Right renal cortex interstitium (tissue), 3 donors: ENCODE measurements at regions not wholly inside any gene's neighbourhood (a gene's known extent, or its start where the extent isn't known, plus 50 kb on each side); places are given as distances from the start of the nearest gene placed in this dataset.

Experiments
- DNase-seq, 3 donors: peaks; one replicate each; pipeline ENCODE4 v3.0.0-alpha.2; 2013; ENCODE audit warnings: low read depth in 3 of 3, low spot score in 2 of 3

DNA sequence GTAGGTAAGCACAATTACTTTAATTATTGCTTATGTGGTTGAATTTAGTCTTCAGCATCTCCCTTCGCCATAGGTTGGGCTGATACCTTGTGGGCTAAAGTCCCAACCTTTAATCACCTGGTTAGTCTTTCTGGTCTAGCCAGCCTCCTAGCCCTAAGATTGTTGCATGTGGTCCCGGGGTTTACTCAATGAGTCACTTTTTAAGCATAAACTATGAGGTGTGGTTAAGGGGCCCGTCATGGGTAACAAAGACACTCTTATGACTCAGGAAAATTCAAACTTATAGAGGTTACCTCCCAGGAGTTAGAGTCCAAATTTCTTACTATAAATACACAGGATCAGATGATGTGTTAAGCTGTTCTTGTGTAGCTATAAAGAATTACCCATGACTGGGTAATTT lies 841.6 kb downstream of the TRIB2 start:
- DNase-seq = no peak

DNA sequence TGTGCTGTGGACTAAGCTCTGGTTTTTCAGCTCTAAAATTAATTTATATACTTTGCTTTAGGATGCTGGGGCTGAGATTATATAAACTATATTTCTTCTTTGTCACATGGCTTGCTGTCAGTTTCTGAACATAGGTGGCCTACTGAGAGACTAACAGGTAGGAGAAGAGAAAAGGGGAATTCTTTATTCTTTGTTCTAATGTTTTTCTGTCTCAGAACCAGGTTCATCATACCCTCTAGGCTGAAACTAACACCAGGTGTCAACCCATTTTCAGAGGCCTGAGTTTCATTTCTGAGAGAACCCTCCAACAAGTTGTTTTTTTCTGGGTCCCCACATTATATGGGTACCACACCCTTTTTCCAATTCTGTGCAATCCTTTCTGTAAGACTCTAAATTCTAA lies 843.6 kb downstream of the TRIB2 start:
- no peak for DNase-seq

DNA sequence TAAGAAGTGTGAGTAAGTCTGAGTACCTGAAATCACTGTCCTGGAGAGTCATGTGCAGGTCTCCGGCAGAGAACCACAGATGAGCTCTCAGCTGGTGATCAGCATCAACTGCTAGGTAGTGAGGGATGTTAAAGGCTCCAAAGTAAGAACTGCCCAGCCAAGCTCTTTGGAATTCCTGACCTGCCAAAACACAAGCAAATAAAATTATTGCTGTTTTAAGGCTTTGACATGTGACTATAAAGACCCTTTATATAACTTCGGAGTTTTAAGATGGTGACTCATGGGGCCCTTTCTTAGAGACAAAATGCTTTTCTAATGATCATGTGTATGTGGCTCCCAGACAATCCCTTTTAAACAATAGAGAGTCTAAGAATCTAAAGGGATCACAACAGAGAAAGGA lies 855.7 kb downstream of the TRIB2 start:
- no peak for DNase-seq

DNA sequence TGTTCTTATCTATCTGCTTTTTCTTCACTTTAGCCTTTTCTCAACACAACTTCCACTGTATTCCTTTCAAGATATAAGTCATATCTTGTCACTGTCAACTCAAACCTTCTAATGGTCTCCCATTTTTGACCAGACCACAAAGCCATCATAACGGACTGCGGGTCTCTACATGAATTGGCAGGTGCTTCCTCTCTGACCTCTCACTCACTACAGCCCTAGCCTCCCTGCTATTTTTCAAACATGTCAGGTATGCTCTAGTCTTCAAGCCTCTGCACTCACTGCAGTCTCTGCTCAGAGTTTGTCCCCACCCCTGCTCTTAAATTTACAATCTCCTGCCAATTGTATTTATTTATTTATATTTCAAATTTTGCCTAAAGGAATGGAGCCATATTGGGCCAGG lies 858.1 kb downstream of the TRIB2 start:
- no peak for DNase-seq

DNA sequence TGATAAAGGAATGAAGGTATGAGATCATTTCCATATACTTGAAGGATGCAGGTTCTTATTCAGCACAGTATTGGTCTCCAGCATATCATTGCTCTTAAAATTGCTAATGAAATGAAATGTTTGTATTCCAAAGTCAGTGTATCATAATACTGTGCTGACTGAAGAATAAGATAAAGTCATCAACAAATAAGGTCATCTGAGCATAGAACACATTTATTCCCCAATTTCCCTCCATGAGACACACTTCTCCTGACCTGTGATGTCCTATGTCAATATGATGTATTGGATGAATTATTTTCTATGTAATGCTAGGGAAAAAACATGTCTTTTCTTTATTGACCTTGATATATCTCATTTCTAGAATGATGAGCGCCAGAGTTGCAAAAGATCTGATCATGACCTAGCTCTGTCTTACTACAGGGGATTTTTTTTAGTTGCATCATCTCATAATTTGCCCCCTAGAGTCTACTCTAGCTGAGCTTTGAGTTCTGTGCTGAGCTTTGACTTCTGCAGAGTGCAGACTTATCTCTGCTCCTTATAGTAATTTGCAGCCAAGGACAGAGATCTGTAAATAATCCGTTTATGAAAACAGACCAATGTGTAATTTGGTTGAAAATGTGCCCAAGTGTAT lies 859.8 kb downstream of the TRIB2 start:
- no peak for DNase-seq

DNA sequence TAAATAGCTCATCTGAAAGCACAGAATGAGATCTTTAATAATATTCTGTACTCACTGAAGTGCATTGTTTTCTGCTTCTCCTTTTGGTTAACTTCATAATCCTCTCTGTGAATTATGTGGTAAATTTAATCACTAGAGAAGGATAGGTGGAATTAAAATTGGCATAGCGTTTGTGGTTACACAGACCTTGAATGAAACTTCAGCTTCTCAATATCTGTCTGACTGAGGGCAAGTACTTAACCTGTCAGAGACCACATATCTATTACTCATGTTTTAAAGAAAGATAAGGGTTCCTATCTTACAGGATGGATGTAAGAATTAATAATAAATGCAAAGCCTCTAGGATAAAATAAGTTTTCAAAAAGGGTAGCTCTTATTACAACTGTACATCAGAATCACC lies 861.8 kb downstream of the TRIB2 start:
- no peak for DNase-seq

DNA sequence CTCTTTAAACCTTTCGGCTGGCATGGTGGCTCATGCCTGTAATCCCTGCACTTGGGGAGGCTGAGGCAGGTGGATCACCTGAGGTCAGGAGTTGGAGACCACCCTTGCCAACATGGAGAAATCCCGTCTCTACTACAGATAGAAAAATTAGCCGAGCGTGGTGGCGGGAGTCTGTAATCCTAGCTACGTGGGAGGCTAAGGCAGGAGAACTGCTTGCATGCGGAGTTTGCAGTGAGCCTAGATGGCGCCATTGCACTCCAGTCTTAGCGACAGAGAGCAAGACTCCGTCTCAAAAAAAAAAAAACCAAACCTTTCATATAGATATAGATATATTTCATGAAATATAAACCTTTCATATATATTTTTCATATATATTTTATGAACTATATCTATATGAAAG lies 864.7 kb downstream of the TRIB2 start:
- no peak for DNase-seq

DNA sequence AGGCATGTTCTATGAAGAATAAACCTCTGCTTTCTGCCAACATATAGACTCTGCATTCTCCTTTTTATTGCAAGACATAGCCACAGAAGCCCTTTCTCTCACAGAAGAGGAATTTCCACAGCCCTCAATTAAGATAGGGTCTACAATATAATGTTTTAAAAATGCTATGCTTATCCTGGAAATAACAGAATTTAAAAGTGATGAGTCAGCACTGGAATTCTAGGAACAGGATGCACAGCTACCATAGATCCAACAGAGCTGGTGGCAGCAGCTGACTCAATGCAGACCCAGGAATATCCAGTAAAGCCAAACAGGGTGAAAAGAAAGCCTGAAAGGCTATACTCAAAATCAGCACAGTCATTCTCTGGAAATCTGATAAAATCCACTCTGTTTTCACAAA lies 866.9 kb downstream of the TRIB2 start:
- DNase-seq = no peak

DNA sequence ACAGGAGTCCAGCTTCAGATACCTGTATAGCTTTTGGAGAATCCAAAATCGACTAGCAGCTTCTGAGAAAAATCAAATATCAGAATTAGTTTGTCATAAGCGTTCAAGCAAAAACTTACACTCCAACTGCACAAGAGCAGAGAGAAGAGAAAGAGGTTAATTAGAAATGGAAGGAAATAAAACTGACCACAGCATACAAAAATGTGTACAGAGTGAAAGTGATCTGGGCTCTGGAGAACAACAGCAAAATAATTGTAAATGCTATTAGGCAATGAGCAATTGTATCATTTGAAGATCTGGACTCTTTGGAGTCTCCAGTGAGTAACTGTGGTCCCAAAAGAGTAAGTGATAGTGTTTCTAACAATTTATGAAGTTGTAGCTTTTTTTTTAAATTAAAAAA lies 867.3 kb downstream of the TRIB2 start:
- no peak for DNase-seq

DNA sequence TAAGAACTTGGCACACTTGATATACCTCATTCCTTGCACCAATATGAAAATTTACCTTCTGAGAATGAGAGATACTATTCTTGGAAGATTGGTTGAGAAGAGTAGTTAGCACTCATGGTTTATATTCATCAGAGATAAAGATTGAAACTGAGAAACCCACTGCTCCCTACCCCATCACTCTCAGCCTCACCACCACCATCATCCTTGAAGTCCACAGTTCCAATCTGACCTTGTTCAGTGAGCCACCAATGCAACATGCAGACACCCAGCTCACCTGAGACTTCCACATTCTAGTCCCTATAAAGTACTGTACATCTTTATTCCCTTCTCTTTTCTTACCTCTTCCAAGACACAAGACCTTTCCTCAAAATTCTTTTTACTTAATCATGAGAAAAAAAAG lies 869.0 kb downstream of the TRIB2 start:
- no peak for DNase-seq

DNA sequence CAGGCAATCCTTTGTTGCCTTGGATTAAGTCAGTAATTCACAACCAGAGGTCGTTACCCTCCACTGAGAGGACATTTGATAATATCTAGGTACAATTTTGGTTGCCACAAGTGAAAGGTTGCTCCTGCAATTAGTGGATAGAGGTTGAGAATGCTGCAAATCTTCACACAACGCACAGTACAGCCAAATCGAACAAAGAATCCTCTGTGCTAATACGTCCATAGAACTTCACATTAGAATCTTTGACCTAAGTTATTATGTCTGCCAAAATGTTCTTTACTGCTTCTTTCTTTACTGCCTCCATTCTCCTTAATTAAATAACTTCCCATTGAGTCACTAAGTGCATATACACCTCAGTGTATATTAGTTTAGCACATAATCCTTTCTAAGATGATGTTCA lies 879.5 kb downstream of the TRIB2 start:
- DNase-seq = no peak

DNA sequence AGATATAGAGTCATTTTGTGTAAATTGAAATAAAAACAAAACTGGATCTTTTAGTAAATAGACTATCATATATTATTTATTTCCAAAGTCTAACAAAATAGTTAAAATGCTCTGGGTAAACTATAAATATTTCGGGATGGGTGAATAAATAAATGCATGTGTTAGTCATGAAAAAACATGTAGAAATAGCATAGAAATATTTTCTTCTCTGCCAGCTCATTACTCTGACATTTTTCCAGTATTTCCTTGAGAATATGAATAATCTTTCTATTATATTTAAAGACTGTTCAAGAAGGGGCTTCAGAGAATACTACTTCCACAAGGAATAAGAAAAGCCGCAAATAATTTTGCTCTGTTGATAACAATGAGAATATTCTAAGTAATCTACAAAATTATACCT lies 880.4 kb downstream of the TRIB2 start:
- DNase-seq = no peak

DNA sequence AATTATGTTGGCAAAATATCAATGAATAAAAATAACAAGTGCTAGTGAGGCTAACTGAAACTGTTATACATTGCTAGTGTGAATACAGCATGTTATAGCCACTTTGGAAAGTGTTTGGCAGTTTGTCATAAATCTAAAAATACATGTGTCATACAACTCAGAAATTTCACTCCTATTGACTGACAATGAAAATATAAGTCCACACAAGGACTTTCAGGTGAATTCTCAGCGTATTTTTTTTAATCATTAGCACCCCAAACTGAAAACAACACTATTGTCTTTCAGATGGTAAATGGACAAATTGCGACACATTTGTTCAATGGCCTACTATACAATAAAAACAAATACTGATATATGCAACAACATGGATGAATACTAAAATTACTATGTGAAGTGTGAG lies 884.8 kb downstream of the TRIB2 start:
- DNase-seq = no peak

DNA sequence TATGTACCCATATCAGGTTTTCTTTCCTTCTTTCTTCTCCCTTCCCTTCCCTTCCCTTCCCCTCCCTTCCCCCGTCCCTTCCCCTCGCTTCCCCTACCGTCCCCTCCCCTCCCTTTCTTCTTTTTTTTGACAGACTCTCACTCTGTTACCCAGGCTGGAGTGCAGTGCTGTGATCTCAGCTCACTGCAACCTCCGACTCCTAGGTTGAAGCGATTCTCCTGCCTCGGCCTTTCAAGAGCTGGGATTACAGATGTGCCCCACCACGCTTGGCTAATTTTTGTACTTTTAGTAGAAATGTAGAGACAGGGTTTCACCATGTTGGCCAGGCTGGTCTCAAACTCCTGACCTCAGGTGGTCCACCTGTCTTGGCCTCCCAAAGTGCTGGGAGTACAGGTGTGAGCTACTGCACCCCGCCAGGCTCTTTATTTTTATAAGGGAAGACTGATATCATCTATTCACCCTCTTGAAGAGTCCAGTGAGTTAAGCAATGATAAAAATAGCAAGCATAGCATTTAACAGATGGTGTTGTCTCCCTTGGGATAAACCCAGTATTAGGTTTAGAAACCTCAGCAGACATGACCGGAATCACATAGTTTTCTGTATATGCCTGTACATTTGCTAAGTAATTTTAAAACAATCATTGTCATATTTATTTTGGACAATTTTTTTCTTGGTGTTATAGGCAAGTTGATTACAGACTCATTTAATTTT lies 888.4 kb downstream of the TRIB2 start:
- no peak for DNase-seq

DNA sequence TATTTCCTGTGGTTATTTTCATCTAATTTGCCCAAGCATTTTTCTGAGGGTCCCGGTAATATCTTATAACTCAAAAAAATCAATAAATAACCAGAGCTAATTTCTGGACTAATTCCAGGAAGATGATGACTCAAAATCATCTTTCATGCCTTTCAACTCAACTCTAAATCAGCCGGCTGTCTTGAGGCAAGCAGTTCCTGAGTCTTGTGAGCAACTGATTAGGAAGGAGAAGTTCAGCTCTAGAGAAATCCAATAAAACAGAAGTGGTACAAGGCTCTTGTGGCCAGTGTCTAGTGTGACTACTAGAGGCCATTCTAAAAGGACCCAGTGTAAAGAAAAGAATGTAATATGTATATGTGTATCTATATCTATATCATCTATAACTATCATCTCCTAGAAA lies 890.4 kb downstream of the TRIB2 start:
- no peak for DNase-seq

DNA sequence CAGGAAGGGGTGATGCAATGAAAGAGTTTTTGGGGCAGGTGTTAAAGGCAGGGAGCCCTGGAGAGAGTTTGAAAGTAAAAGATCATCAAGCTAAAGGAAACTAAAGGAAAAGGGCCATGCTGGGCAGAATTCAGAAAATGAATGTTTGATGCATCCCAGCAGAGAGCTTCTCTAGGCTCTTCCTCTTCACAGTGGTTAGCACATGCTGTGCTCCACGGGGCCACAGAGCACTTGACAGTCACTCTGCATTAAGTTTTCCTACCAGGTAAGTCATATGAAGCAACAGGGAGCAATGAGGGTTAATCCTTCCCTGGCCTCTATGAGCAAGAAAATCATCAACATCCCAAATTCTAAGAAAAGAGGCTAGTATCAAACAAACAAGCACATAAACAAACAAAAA lies 895.2 kb downstream of the TRIB2 start:
- DNase-seq = no peak

DNA sequence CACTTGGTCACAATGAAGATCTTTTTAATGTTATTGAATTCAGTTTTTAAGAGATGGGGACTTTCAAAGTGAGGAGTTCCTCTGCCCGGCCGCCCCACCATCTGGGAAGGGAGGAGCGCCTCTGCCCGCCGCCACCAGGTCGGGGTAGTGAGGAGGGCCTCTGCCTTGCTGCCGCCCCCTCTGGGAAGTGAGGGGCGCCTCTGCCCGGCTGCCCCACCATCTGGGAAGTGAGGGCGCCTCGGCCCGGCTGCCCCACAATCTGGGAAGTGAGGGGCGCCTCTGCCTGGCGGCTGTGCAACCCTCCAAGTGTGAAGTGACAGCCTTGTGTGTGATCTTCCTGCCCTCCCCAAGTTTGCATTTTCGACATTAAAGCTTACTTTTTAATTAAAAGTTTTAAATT lies 899.3 kb downstream of the TRIB2 start:
- DNase-seq = no peak

DNA sequence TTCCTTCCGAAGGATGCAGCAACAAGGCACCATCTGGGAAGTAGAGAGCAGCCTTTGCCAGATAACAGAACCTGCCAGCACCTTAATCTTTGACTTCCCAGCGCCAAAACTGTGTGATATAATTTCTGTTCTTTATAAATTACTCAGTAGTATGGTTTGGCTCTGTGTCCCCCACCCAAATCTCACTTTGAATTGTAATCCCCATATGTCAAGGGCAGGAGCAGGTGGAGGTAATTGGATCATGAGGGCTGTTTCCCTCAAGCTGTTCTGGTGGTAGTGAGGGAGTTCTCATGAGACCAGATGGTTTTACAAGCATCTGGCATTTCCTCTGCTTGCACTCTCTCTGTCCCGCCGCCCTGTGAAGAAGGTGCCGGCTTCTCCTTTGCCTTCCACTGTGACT lies 899.9 kb downstream of the TRIB2 start:
- DNase-seq = no peak

DNA sequence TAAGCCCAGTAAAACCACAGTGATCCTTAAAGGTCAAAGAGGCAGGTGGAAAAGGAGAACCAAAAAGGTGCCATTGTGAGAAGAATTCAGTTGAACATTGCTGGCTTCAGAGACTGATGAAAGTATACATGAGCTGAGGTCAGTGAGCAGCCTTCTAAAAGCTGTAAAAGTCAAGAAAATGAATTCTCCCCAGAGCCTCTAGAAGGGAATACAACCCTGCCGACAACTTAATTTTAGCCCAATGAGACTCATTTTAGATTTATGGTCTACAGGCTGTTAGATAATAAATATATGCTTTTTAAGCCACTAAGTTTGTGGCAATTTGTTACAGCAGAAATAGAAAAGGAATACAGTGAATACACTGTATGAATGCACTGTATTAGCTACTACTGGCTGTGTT lies 911.4 kb downstream of the TRIB2 start:
- no peak for DNase-seq

DNA sequence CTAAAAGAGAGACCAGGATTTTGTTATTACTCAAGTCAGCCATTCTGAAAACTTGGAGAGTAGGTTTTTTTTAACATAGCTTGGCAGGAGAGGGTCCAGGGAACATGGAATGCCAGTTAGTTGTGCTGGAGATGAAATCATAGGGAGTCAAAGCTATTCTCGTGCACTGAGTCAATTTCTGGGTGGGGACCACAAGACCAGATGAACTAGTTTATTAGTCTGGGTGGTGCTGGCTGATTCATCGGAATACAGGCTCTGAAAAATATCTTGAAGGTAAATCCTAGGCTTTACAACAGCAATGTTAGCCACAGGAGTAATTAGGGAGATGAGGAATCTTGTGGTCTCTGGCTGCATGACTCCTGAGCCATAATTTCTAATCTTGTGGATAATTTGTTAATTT lies 921.4 kb downstream of the TRIB2 start:
- DNase-seq = no peak

DNA sequence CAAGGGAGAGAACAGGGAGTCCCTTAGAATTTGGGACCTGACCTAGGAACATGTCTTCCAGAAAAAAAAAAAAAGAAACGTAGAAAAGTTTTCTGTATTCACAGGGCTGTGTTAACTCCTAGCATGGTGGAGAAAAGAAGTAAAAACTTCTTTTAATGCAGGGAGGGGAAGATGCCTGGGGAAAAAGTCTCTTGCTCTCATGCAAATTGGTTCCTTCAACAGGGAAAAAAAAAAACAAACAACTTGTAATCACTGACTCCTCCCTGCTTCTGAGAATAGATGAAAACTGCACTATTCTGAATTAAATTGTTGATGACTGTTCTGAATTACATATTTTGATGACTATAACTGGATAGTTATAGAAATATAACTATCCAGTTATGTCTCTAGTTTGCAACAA lies 933.2 kb downstream of the TRIB2 start:
- DNase-seq = no peak

DNA sequence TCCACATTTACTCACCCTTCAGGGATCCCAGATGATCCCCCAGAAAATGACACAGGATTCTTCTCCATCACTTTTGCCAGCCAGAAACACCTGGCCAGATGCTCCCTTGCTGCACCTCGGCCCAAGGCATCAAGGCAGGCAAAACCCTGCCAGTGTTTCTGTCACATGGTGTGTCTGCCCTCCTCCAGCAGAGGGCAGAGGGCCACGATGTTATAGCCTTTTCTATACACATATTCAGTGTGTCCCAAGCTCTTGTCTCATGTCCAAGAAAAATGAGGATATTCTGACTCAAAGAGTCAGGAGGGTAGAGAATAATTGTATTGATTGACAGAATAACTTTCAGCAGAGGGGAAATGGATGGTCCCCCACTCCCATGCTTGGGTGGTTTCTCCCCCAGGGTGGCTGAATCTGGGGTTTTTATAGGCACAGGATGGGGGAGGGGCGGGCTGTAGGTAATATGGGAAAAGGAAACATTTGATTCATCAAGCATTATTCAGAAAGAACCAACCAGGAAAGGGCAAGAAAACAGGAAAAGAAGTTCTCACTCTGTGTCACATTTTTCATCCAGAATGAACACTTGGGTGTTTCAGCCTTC lies 933.9 kb downstream of the TRIB2 start:
- no peak for DNase-seq
